AG10803 (cell line): ENCODE measurements at regions not wholly inside any gene's neighbourhood (a gene's known extent, or its start where the extent isn't known, plus 50 kb on each side); places are given as distances from the start of the nearest gene placed in this dataset.

ENCODE experiments used
- DNase-seq: peaks from one replicate; pipeline ENCODE4 v3.0.0; 2010; ENCODE audit warnings: low read depth
- H3K4me3 ChIP-seq: 2 replicates; pipeline ENCODE4 v1.5.1; 2011; ENCODE audit warnings: mild to moderate bottlenecking, low read length, control low read depth
- CTCF ChIP-seq: conservative IDR thresholded peaks from 2 replicates; pipeline ENCODE4 v1.5.1; 2011; ENCODE audit warnings: mild to moderate bottlenecking, low read length, control low read depth, inconsistent platforms

DNA sequence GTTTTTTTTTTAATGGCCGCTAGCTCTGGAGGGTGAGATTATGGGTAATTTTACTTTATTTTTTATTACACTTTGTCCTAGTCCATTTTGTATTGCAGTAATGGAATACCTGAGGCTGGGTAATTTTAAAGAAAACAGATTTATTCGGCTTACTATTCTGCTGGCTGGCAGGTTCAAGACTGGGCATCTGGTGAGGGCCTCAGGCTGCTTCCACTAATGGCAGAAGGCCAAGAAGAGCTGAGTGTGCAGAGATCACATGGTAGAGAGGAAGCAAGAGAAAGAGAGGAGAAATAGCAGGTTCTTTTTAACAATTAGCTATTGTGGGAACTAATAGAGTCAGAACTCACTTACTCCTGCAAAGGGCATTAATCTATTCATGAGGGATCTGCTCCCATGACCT lies 52.4 kb upstream of the ARHGAP28 start:
- no peak for TF ChIP-seq CTCF
- DNase-seq = no peak
- no peak overlapping the region for H3K4me3 ChIP-seq

GRCh38 chr18:6679201-6679600 lies 50.3 kb upstream of the ARHGAP28 start:
- no peak for DNase-seq
- no peak overlapping the region for H3K4me3 ChIP-seq
- no peak for TF ChIP-seq CTCF
